Gastroesophageal sphincter (tissue), 3 donors: ENCODE measurements at regions not wholly inside any gene's neighbourhood (a gene's known extent, or its start where the extent isn't known, plus 50 kb on each side); places are given as distances from the start of the nearest gene placed in this dataset.

Source experiments
- EP300 ChIP-seq: sonication (generic); formaldehyde crosslinking; IDR thresholded peaks from one replicate; pipeline ENCODE4 v1.6.1; 2017; ENCODE audit warnings: antibody characterized with exemption, mild to moderate bottlenecking
- POLR2A ChIP-seq, 2 donors: fragments of 450-650 bp; IDR thresholded peaks; one replicate each; pipeline ENCODE4 v1.6.1; 2017; ENCODE audit warnings: antibody characterized with exemption in 2 of 2, mild to moderate bottlenecking in 2 of 2, moderate library complexity in 1 of 2
- POLR2AphosphoS5 ChIP-seq: sonication (generic); formaldehyde crosslinking; IDR thresholded peaks from one replicate; pipeline ENCODE4 v1.6.1; 2017; ENCODE audit warnings: antibody characterized with exemption
- TF ChIP-seq, protein P1 (sequence below), 4 experiments: fragments of 200-600 bp in 2 of 4; fragments of 450-650 bp in 2 of 4; sonication (generic) in 1 of 4; IDR thresholded peaks; one replicate each; pipeline ENCODE4 v1.5.1; 2017 to 2019; ENCODE audit warnings: antibody characterized with exemption in 4 of 4, mild to moderate bottlenecking in 2 of 4, moderate library complexity in 2 of 4

DNA sequence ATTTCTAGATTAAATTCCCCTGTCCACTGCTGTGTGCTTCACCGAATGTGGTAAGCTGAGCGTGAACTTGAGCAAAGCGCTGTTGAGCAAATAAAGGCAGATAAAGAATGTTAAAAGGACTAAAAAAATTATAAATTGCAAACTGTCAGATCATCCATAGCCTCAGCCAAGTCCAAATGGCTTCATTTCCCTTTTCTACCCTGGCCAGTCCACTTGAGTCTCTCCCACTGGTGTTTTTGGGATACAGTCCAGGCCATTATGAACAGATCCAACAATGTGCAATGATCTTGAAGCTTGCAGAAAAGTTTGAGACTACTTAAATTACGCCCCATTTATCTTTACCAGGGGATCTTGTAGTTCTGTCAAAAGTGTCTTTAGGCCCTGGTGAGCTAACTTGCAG is 254.6 kb upstream of the PIK3C3 start:
- TF ChIP-seq POLR2A (IDR thresholded peaks at IDR 0.05) (no peak), POLR2AphosphoS5 (no peak), EP300 (no peak)
- TF ChIP-seq, protein P1, sequence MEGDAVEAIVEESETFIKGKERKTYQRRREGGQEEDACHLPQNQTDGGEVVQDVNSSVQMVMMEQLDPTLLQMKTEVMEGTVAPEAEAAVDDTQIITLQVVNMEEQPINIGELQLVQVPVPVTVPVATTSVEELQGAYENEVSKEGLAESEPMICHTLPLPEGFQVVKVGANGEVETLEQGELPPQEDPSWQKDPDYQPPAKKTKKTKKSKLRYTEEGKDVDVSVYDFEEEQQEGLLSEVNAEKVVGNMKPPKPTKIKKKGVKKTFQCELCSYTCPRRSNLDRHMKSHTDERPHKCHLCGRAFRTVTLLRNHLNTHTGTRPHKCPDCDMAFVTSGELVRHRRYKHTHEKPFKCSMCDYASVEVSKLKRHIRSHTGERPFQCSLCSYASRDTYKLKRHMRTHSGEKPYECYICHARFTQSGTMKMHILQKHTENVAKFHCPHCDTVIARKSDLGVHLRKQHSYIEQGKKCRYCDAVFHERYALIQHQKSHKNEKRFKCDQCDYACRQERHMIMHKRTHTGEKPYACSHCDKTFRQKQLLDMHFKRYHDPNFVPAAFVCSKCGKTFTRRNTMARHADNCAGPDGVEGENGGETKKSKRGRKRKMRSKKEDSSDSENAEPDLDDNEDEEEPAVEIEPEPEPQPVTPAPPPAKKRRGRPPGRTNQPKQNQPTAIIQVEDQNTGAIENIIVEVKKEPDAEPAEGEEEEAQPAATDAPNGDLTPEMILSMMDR (IDR thresholded peaks at IDR 0.05) = no peak
